ENCODE measurements at regions not wholly inside any gene's neighbourhood (a gene's known extent, or its start where the extent isn't known, plus 50 kb on each side); places are given as distances from the start of the nearest gene placed in this dataset.
"Not testable (repeated sequence)": the region's sequence is repeated elsewhere in the genome, so short reads cannot be mapped to it uniquely, and the experiment has no call there.

- DNase-seq (ENCODE audit: low read depth in 2 of 2): no peak
Measured at GRCh38 chr11:15660496-15660895, 545.8 kb downstream of the INSC start.

DNA sequence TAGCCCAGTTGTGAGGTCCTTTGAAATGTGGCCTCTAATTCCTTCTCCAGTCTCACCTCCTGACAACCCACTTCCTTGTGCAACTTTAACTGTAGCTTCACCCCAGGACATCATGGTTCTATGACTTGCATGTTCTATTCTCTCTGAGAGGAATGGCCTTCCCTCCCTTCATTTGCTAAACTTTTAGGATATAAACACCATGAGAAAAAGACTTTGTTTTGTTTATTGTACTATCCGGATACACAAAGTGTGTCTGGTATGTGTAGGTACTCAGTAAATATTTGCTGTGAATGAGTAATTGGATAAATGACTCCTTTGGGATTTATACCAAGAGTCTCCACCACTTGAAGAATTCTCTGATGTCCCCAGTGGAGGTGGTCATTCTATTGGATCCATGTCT lies 547.6 kb downstream of the INSC start:
- no peak for DNase-seq (ENCODE audit: low read depth in 2 of 2)

DNA sequence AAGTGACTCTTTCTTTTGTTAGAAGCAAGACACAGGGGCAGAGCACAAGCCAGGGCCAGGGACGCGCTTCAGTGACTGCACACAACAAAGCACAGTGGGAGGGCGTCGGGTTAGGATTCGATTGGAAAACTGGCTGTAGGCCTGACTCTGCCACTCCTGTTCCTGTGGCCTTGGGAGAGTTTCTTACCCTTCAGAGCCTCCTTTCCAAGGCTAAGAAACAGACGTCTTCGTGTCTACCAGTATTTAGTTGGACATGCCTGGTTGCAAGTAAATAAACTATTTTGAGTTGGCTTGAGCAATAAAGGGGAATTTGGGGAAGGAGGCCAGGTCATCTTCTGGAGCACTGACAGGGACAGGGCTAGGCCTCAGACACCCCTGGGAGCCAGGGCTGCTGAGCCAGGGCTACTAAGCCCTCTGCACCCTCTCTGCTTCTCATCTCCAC lies 549.1 kb downstream of the INSC start:
- no peak for DNase-seq (ENCODE audit: low read depth in 2 of 2)

GRCh38 chr11:15665368-15665871 lies 550.7 kb downstream of the INSC start:
- no peak for DNase-seq (ENCODE audit: low read depth in 2 of 2)

- no peak for DNase-seq (ENCODE audit: low read depth in 2 of 2)
Measured at GRCh38 chr11:15667127-15667725, 552.5 kb downstream of the INSC start.

DNA sequence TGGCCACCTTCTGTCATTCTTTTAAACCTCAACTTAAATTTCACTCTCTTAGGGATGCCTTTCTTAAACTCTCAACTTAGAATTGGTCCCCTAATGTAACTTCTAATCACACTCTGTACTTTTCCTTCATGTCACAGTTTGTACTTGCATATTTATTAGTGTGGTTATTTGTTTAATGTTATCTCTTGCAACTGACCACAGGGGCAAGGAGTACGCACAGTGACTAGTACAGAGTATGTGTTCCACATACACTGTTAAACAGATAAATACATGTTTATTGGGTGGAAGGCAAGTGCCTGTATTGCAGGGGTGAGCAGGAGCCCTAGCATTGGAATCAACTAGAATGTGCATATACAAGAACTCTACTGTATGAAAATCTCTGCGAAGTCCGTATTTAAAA lies 554.0 kb downstream of the INSC start:
- no peak for DNase-seq (ENCODE audit: low read depth in 2 of 2)

- no peak for DNase-seq (ENCODE audit: low read depth in 2 of 2)
Measured at GRCh38 chr11:15670520-15671070, 555.9 kb downstream of the INSC start.

GRCh38 chr11:15671216-15671615 lies 556.5 kb downstream of the INSC start:
- no peak for DNase-seq (ENCODE audit: low read depth in 2 of 2)

DNA sequence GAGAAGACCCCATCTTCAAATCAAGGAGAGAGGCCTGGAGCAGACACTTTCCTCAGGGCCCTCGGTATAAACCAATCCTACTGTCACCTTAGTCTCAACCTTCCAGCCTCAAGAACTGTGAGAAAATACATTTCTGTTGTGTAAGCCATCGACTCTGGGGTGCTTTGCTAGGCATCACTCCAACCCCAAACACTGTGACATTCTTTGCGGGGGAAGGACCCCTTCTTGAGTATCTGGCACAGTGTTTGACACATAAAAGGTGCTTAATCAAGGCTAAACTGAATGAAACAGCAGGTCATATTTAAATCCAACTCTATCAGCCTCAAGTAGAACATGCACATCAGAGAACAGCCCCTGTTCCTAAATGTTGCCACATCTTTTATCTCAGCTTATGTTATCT lies 558.1 kb downstream of the INSC start:
- no peak for DNase-seq (ENCODE audit: low read depth in 2 of 2)

DNA sequence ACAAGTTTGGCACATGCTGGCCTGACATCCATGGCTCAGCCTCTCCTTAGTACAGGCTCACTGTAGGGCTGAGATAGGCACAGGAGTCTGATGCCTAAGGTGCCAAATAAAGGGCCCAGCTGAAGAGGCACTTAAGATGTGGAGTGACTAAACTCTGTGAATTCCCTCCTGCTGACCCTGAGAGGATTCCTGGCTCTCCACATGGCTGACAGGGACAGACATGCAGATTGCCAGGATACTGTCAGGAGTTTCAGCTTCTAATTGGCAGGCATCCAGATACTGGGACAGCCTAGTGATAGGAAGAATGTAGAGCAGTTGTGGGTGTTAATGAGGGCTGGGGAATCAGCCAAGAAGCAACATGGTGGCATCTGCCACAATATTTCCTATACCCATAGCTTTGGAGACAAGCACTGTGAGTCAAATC lies 558.7 kb downstream of the INSC start:
- DNase-seq (ENCODE audit: low read depth in 2 of 2): no peak

DNA sequence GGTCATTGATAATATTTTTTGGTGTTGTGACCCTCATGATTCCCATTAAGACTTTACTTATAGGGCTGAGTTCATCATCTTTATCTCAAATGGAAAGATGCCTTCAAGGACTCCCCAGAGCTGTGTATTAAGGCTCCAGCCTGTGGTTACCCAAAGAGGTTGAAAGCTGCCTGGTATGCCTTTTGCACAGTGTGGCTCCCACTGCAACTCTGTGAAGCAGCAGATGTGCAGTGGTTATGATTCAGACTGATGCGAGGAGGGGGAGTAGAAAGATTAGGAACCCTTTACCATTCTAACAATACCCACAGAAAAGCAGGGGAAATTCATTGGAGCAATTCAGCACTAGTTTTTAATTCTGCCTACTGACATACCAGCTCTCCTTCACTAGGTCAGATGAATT lies 560.0 kb downstream of the INSC start:
- DNase-seq (ENCODE audit: low read depth in 2 of 2): no peak

GRCh38 chr11:15675683-15676082 lies 561.0 kb downstream of the INSC start:
- no peak for DNase-seq (ENCODE audit: low read depth in 2 of 2)

GRCh38 chr11:15677181-15677580 lies 562.5 kb downstream of the INSC start:
- DNase-seq (ENCODE audit: low read depth in 2 of 2): no peak

GRCh38 chr11:15683528-15683927 lies 568.8 kb downstream of the INSC start:
- no peak for DNase-seq (ENCODE audit: low read depth in 2 of 2)

DNA sequence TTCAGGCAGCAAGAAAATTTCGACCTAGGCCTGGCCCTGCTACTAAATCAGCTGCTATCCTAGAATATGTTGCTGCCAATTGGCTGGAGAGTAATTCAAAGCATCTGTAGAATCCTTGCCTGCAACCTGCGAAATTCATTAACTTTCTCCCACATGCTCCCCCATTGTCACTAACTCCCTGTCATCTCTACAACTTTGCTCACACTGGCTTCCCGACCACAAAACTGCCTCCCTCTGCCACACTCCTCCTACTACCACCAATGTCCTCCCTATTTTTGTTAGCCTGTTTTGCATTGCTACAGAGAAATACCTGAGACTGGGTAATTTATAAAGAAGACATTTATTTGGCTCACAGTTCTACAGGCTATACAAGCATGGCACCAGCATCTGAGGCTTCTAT lies 570.6 kb downstream of the INSC start:
- DNase-seq (ENCODE audit: low read depth in 2 of 2): no peak

GRCh38 chr11:15686259-15686658 lies 571.5 kb downstream of the INSC start:
- DNase-seq (ENCODE audit: low read depth in 2 of 2): not testable (repeated sequence)

GRCh38 chr11:15687342-15687741 lies 572.6 kb downstream of the INSC start:
- DNase-seq (ENCODE audit: low read depth in 2 of 2): no peak

- DNase-seq (ENCODE audit: low read depth in 2 of 2): no peak
Measured at GRCh38 chr11:15688351-15688792, 573.6 kb downstream of the INSC start.

GRCh38 chr11:15690320-15690719 lies 575.6 kb downstream of the INSC start:
- no peak for DNase-seq (ENCODE audit: low read depth in 2 of 2)

DNA sequence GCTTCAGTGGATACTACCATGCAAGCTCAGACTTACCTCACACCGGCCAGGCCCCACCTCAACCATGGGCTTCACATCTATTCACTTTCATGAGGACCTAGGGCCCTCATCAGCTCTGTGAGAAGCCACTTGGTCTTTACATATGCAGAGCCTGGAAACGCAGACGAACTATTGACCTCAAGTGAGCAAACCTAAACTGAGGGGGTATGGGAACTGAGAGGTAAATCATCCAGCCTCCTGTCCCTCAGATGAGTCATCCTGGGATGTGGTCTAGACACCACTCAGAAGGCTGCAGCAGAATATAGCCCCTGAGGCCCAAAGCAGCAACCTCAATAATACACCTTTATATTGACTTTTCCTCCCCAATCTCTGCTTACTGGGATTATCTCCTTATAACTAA lies 578.0 kb downstream of the INSC start:
- DNase-seq (ENCODE audit: low read depth in 2 of 2): no peak

GRCh38 chr11:15695096-15695721 lies 580.5 kb downstream of the INSC start:
- DNase-seq (ENCODE audit: low read depth in 2 of 2): no peak

- DNase-seq (ENCODE audit: low read depth in 2 of 2): no peak
Measured at GRCh38 chr11:15696069-15696468, 581.3 kb downstream of the INSC start.

Measured in fibroblast of skin of left biceps (primary cell).